ENCODE measurements at regions not wholly inside any gene's neighbourhood (a gene's known extent, or its start where the extent isn't known, plus 50 kb on each side); places are given as distances from the start of the nearest gene placed in this dataset.

- TF ChIP-seq ZFP3 (CRISPR knock-in tag; IDR thresholded peaks at IDR 0.05) (no peak), OSR1 (CRISPR knock-in tag; IDR thresholded peaks at IDR 0.05) (no peak), PPARA (CRISPR knock-in tag; IDR thresholded peaks at IDR 0.05; ENCODE audit: borderline replicate concordance) (no peak), TOX (CRISPR knock-in tag; IDR thresholded peaks at IDR 0.05; ENCODE audit: borderline replicate concordance) (no peak), CSDC2 (CRISPR knock-in tag; IDR thresholded peaks at IDR 0.05) (no peak), ARNTL (CRISPR knock-in tag; IDR thresholded peaks at IDR 0.05; ENCODE audit: borderline replicate concordance, low read depth) (no peak), ZNF8 (CRISPR knock-in tag; IDR thresholded peaks at IDR 0.05) (no peak)
Measured at GRCh38 chr4:31234494-31234893, 514.3 kb downstream of the PCDH7 start (continued).

- TF ChIP-seq TSHZ2 (CRISPR knock-in tag; IDR thresholded peaks at IDR 0.05) = no peak
- TF ChIP-seq ZC3H10 (CRISPR knock-in tag; IDR thresholded peaks at IDR 0.05) = no peak
- no peak for TF ChIP-seq PATZ1 (CRISPR knock-in tag; IDR thresholded peaks at IDR 0.05; ENCODE audit: borderline replicate concordance)
- TF ChIP-seq TOX (CRISPR knock-in tag; IDR thresholded peaks at IDR 0.05; ENCODE audit: borderline replicate concordance) = no peak
- TF ChIP-seq ZFP3 (CRISPR knock-in tag; IDR thresholded peaks at IDR 0.05) = no peak
- no peak for TF ChIP-seq ESRRG (CRISPR knock-in tag; IDR thresholded peaks at IDR 0.05)
- no peak for TF ChIP-seq RARB (CRISPR knock-in tag; IDR thresholded peaks at IDR 0.05)
- no peak for TF ChIP-seq CSDC2 (CRISPR knock-in tag; IDR thresholded peaks at IDR 0.05)
- TF ChIP-seq GLIS3 (CRISPR knock-in tag; IDR thresholded peaks at IDR 0.05) = no peak
- no peak for TF ChIP-seq CREB5 (CRISPR knock-in tag; IDR thresholded peaks at IDR 0.05; ENCODE audit: low read depth)
- TF ChIP-seq ZFP30 (CRISPR knock-in tag; IDR thresholded peaks at IDR 0.05) = no peak
- no peak for TF ChIP-seq BACH2 (CRISPR knock-in tag; IDR thresholded peaks at IDR 0.05; ENCODE audit: borderline replicate concordance)
- no peak for ATAC-seq
Measured at GRCh38 chr4:31234901-31235300, 514.7 kb downstream of the PCDH7 start.

- no peak for TF ChIP-seq TOX (CRISPR knock-in tag; IDR thresholded peaks at IDR 0.05; ENCODE audit: borderline replicate concordance)
- ATAC-seq = no peak
Measured at GRCh38 chr4:31236020-31236638, 516.0 kb downstream of the PCDH7 start.

- TF ChIP-seq PATZ1 (CRISPR knock-in tag; IDR thresholded peaks at IDR 0.05; ENCODE audit: borderline replicate concordance) (no peak), CSDC2 (CRISPR knock-in tag; IDR thresholded peaks at IDR 0.05) (no peak), CSRNP3 (CRISPR knock-in tag; IDR thresholded peaks at IDR 0.05) (no peak), ESRRG (CRISPR knock-in tag; IDR thresholded peaks at IDR 0.05) (no peak), TOX (CRISPR knock-in tag; IDR thresholded peaks at IDR 0.05; ENCODE audit: borderline replicate concordance) (no peak), RARB (CRISPR knock-in tag; IDR thresholded peaks at IDR 0.05) (no peak), ZC3H10 (CRISPR knock-in tag; IDR thresholded peaks at IDR 0.05) (no peak), GLIS3 (CRISPR knock-in tag; IDR thresholded peaks at IDR 0.05) (no peak), TSHZ2 (CRISPR knock-in tag; IDR thresholded peaks at IDR 0.05) (no peak), ZNF565 (CRISPR knock-in tag; conservative IDR thresholded peaks at IDR 0.05; ENCODE audit: low read depth) (no peak)
- no peak for ATAC-seq
Measured at GRCh38 chr4:31236639-31237173, 516.5 kb downstream of the PCDH7 start.

Data from SK-N-SH treated with all-trans-retinoic acid at 6 μM for 48 hours (cell line).